GM23338 (cell line): ENCODE measurements at regions not wholly inside any gene's neighbourhood (a gene's known extent, or its start where the extent isn't known, plus 50 kb on each side); places are given as distances from the start of the nearest gene placed in this dataset.

Experiments
- ATAC-seq: fragments of 200-7000 bp; cut with Tn5 transposase; 3 replicates; pipeline ENCODE4 v1.9.1; 2020
- DNase-seq: peaks from one replicate; pipeline ENCODE4 v3.0.0-alpha.2; 2015; ENCODE audit warnings: low spot score
- H2AFZ ChIP-seq: fragments of 200-600 bp; sonication (generic); 2 replicates; pipeline ENCODE4 v1.8.0; 2016; ENCODE audit warnings: antibody characterized with exemption, mild to moderate bottlenecking, moderate library complexity
- H3F3A ChIP-seq: fragments of 200-600 bp; sonication (generic); replicated peaks from 2 replicates; pipeline ENCODE4 v1.8.0; 2017; ENCODE audit warnings: antibody characterized with exemption, mixed run types, low read depth
- H3K27ac ChIP-seq: fragments of 200-600 bp; sonication (generic); 2 replicates; pipeline ENCODE4 v1.6.1; 2016; ENCODE audit warnings: low read depth
- H3K27me3 ChIP-seq: fragments of 200-600 bp; sonication (generic); 2 replicates; pipeline ENCODE4 v1.8.0; 2016; ENCODE audit warnings: mild to moderate bottlenecking, mixed run types, moderate library complexity; ENCODE audit not compliant: insufficient read depth
- H3K36me3 ChIP-seq: fragments of 200-600 bp; sonication (generic); 2 replicates; pipeline ENCODE4 v1.8.0; 2016; ENCODE audit warnings: mild to moderate bottlenecking; ENCODE audit not compliant: insufficient read depth
- H3K4me1 ChIP-seq: fragments of 200-600 bp; sonication (generic); 2 replicates; pipeline ENCODE4 v1.8.0; 2016; ENCODE audit warnings: mild to moderate bottlenecking, moderate library complexity; ENCODE audit not compliant: insufficient read depth
- H3K4me2 ChIP-seq: fragments of 200-600 bp; sonication (generic); 2 replicates; pipeline ENCODE4 v1.7.1; 2017; ENCODE audit warnings: mixed run types
- H3K4me3 ChIP-seq: fragments of 200-600 bp; sonication (generic); 2 replicates; pipeline ENCODE4 v1.6.1; 2016; ENCODE audit warnings: mixed run types
- H3K79me2 ChIP-seq: fragments of 200-600 bp; sonication (generic); replicated peaks from 2 replicates; pipeline ENCODE4 v1.8.0; 2017; ENCODE audit warnings: mild to moderate bottlenecking; ENCODE audit not compliant: insufficient read depth
- H3K9me2 ChIP-seq: fragments of 200-600 bp; sonication (generic); 2 replicates; pipeline ENCODE4 v1.8.0; 2017; ENCODE audit not compliant: insufficient read depth
- H4K20me1 ChIP-seq: fragments of 200-600 bp; sonication (generic); replicated peaks from 2 replicates; pipeline ENCODE4 v1.8.0; 2017; ENCODE audit warnings: mild to moderate bottlenecking; ENCODE audit not compliant: insufficient read depth
- H3K27ac Mint-ChIP-seq: 2 replicates; pipeline ENCODE4 v1.8.0; 2020; ENCODE audit warnings: inconsistent platforms, mild to moderate bottlenecking, moderate library complexity, mixed read lengths
- H3K27me3 Mint-ChIP-seq: 3 replicates; pipeline ENCODE4 v1.8.0; 2022; ENCODE audit warnings: low read depth, mild to moderate bottlenecking, moderate library complexity, mixed read lengths, inconsistent platforms; ENCODE audit not compliant: insufficient read depth, poor library complexity
- H3K36me3 Mint-ChIP-seq: 3 replicates; pipeline ENCODE4 v1.8.0; 2021; ENCODE audit warnings: low read depth, mild to moderate bottlenecking, inconsistent platforms, moderate library complexity, mixed read lengths
- H3K4me1 Mint-ChIP-seq: 3 replicates; pipeline ENCODE4 v1.8.0; 2020; ENCODE audit warnings: mild to moderate bottlenecking, inconsistent platforms, mixed read lengths
- H3K4me3 Mint-ChIP-seq: 3 replicates; pipeline ENCODE4 v1.8.0; 2021; ENCODE audit warnings: moderate library complexity, mild to moderate bottlenecking, inconsistent platforms, mixed read lengths
- H3K9me3 Mint-ChIP-seq: 3 replicates; pipeline ENCODE4 v1.8.0; 2020; ENCODE audit warnings: moderate library complexity, mild to moderate bottlenecking, inconsistent platforms, mixed read lengths
- CREB1 ChIP-seq: fragments of 250-450 bp; sonication (Bioruptor Pico); IDR thresholded peaks from 2 replicates; pipeline ENCODE4 v1.5.0; 2020; ENCODE audit warnings: low read depth, mild to moderate bottlenecking, moderate library complexity
- EZH2phosphoT487 ChIP-seq: fragments of 200-600 bp; sonication (generic); IDR thresholded peaks from one replicate; pipeline ENCODE4 v1.8.1; 2018; ENCODE audit warnings: antibody characterized with exemption; ENCODE audit not compliant: unreplicated experiment
- JUNB ChIP-seq: IDR thresholded peaks from one replicate; pipeline ENCODE4 v1.6.1; 2016; ENCODE audit warnings: antibody characterized with exemption; ENCODE audit not compliant: unreplicated experiment
- NANOG ChIP-seq: IDR thresholded peaks from 2 replicates; pipeline ENCODE4 v1.6.1; 2016; ENCODE audit warnings: antibody characterized with exemption, borderline replicate concordance
- POLR2AphosphoS5 ChIP-seq: IDR thresholded peaks from 2 replicates; pipeline ENCODE4 v1.6.1; 2016; ENCODE audit warnings: antibody characterized with exemption, low read depth
- STAT1 ChIP-seq: IDR thresholded peaks from one replicate; pipeline ENCODE4 v1.6.1; 2016; ENCODE audit warnings: antibody characterized with exemption; ENCODE audit not compliant: unreplicated experiment
- TF ChIP-seq, protein P1 (sequence below): IDR thresholded peaks from 2 replicates; pipeline ENCODE4 v1.6.1; 2016; ENCODE audit warnings: antibody characterized with exemption
- TF ChIP-seq, protein P2 (sequence below), 2 experiments: fragments of 200-600 bp in 1 of 2; sonication (generic) in 1 of 2; conservative IDR thresholded peaks; 2 replicates each; pipeline versions ENCODE4 v1.5.1 to v1.6.1; 2016 to 2017; ENCODE audit warnings: antibody characterized with exemption in 2 of 2, low read depth in 2 of 2, mild to moderate bottlenecking in 2 of 2, moderate library complexity in 1 of 2
- TF ChIP-seq, protein P3 (sequence below): IDR thresholded peaks from one replicate; pipeline ENCODE4 v1.6.1; 2018; ENCODE audit warnings: antibody characterized with exemption; ENCODE audit not compliant: unreplicated experiment

DNA sequence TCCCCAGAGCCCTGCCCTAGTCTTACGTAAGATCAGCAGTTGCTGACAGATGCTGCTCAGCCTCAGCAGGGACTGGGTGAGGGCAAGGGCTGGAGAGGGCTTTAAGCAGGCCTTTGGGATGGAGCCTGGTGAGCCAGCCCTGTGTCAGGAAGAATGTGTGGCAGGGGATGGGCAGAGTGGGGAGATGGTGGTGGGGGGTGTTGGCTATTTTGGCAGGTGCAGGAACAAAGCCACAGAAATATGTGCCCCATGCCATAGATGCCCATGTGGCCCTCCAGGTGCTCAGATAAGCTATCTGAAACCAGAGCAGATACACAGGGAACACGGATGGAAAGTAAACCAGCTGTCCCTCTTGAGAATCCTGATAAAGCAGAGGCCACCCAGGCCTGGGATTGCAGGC is 1325.0 kb downstream of the UQCRFS1 start:
- Histone ChIP-seq H3K4me1 (no peaks in the 10 kb centered on the region), H3K4me2 (no peak overlapping the region), H4K20me1 (no peaks in the 10 kb centered on the region), H3K9me2 (no peaks in the 10 kb centered on the region), H3K4me3 (no peak overlapping the region), H3K27ac (no peak overlapping the region), H3K79me2 (no peaks in the 10 kb centered on the region), H2AFZ (no peak overlapping the region), H3K27me3 (no peaks in the 10 kb centered on the region), H3K36me3 (no peaks in the 10 kb centered on the region), H3F3A (no peaks in the 10 kb centered on the region)
- H3K9me3 Mint-ChIP-seq = peaks cover 98% of the 10 kb centered on the region
- no peak for DNase-seq
- TF ChIP-seq STAT1 = no peak
- TF ChIP-seq, protein P1, sequence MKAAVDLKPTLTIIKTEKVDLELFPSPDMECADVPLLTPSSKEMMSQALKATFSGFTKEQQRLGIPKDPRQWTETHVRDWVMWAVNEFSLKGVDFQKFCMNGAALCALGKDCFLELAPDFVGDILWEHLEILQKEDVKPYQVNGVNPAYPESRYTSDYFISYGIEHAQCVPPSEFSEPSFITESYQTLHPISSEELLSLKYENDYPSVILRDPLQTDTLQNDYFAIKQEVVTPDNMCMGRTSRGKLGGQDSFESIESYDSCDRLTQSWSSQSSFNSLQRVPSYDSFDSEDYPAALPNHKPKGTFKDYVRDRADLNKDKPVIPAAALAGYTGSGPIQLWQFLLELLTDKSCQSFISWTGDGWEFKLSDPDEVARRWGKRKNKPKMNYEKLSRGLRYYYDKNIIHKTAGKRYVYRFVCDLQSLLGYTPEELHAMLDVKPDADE = no peak
- H3K27ac Mint-ChIP-seq = no peak overlapping the region
- H3K4me3 Mint-ChIP-seq = no peak overlapping the region
- H3K4me1 Mint-ChIP-seq = no peaks in the 10 kb centered on the region
- peaks cover 6% of the 10 kb centered on the region for H3K27me3 Mint-ChIP-seq
- no peak for ATAC-seq
- peaks cover 38% of the 10 kb centered on the region for H3K36me3 Mint-ChIP-seq

DNA sequence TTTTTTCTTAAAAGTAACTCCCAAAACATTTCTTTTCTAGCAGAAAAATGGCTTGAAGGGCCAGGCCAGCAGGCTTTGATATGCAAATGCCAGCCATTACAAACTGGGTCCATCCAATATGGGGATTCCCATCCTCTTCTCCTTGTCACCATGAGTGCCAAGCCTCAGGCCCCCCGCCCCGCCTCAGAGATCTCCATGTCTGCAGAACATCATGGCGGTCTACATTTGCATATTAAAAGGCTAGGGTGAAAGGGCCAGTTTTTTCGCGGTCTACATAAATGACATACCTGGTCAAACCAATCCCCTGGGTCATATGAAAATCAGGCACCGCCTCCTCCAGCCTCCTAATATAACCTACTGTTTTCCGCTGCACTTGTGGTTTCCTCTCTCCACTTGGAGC is 1327.6 kb downstream of the UQCRFS1 start:
- no peak for ATAC-seq
- H3K27me3 Mint-ChIP-seq = peaks cover 6% of the 10 kb centered on the region

DNA sequence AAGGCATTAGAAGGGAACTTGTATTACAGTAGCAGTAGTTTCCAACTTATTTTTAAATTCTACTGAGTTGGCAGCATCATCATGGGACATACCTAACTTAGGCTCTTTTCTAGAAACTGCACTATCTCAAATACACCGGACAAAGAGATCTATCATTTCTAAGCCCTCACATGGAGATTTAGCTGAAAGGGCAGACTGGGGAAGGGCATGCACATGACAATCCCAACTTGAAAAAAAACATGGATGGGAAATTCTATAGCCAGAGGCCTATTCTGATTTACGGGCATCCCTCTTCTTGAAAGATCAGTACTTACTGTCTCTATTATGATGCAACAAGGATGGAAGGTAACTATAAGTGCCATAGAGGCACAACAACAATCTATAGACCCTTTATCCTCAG is 1328.6 kb downstream of the UQCRFS1 start:
- no peaks in the 10 kb centered on the region for H3K27me3 ChIP-seq
- no peaks in the 10 kb centered on the region for H3K79me2 ChIP-seq
- H3K27ac ChIP-seq = no peak overlapping the region
- no peaks in the 10 kb centered on the region for H3K4me1 ChIP-seq
- H3K4me3 ChIP-seq = no peak overlapping the region
- H3K27me3 Mint-ChIP-seq = peaks cover 6% of the 10 kb centered on the region
- no peak overlapping the region for H3K4me3 Mint-ChIP-seq
- H3F3A ChIP-seq = no peaks in the 10 kb centered on the region
- H4K20me1 ChIP-seq = no peaks in the 10 kb centered on the region
- no peaks in the 10 kb centered on the region for H3K4me1 Mint-ChIP-seq
- peaks cover 98% of the 10 kb centered on the region for H3K9me3 Mint-ChIP-seq
- H3K4me2 ChIP-seq = no peak overlapping the region
- H2AFZ ChIP-seq = no peak overlapping the region
- no peaks in the 10 kb centered on the region for H3K9me2 ChIP-seq
- H3K27ac Mint-ChIP-seq = no peak overlapping the region
- peaks cover 25% of the 10 kb centered on the region for H3K36me3 Mint-ChIP-seq
- H3K36me3 ChIP-seq = peaks cover 5% of the 10 kb centered on the region; the same call in 1 of the 2 replicates
- DNase-seq (no peak), ATAC-seq (no peak)
- no peak for TF ChIP-seq EZH2phosphoT487
- no peak for TF ChIP-seq JUNB
- TF ChIP-seq, protein P2, sequence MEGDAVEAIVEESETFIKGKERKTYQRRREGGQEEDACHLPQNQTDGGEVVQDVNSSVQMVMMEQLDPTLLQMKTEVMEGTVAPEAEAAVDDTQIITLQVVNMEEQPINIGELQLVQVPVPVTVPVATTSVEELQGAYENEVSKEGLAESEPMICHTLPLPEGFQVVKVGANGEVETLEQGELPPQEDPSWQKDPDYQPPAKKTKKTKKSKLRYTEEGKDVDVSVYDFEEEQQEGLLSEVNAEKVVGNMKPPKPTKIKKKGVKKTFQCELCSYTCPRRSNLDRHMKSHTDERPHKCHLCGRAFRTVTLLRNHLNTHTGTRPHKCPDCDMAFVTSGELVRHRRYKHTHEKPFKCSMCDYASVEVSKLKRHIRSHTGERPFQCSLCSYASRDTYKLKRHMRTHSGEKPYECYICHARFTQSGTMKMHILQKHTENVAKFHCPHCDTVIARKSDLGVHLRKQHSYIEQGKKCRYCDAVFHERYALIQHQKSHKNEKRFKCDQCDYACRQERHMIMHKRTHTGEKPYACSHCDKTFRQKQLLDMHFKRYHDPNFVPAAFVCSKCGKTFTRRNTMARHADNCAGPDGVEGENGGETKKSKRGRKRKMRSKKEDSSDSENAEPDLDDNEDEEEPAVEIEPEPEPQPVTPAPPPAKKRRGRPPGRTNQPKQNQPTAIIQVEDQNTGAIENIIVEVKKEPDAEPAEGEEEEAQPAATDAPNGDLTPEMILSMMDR (conservative IDR thresholded peaks at IDR 0.05; ENCODE audit: low read depth in 2 of 2) = no peak
- no peak for TF ChIP-seq CREB1 (CRISPR knock-in tag)
- TF ChIP-seq, protein P3, sequence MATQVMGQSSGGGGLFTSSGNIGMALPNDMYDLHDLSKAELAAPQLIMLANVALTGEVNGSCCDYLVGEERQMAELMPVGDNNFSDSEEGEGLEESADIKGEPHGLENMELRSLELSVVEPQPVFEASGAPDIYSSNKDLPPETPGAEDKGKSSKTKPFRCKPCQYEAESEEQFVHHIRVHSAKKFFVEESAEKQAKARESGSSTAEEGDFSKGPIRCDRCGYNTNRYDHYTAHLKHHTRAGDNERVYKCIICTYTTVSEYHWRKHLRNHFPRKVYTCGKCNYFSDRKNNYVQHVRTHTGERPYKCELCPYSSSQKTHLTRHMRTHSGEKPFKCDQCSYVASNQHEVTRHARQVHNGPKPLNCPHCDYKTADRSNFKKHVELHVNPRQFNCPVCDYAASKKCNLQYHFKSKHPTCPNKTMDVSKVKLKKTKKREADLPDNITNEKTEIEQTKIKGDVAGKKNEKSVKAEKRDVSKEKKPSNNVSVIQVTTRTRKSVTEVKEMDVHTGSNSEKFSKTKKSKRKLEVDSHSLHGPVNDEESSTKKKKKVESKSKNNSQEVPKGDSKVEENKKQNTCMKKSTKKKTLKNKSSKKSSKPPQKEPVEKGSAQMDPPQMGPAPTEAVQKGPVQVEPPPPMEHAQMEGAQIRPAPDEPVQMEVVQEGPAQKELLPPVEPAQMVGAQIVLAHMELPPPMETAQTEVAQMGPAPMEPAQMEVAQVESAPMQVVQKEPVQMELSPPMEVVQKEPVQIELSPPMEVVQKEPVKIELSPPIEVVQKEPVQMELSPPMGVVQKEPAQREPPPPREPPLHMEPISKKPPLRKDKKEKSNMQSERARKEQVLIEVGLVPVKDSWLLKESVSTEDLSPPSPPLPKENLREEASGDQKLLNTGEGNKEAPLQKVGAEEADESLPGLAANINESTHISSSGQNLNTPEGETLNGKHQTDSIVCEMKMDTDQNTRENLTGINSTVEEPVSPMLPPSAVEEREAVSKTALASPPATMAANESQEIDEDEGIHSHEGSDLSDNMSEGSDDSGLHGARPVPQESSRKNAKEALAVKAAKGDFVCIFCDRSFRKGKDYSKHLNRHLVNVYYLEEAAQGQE = no peak
- no peak for TF ChIP-seq POLR2AphosphoS5
- TF ChIP-seq STAT1 = no peak

More for the DNA sequence above, 1327.6 kb downstream of the UQCRFS1 start:
- no peak overlapping the region for H2AFZ ChIP-seq
- peaks cover 28% of the 10 kb centered on the region for H3K36me3 Mint-ChIP-seq
- no peak overlapping the region for H3K27ac Mint-ChIP-seq
- no peaks in the 10 kb centered on the region for H3K27me3 ChIP-seq
- H3K79me2 ChIP-seq = no peaks in the 10 kb centered on the region
- no peaks in the 10 kb centered on the region for H3K9me2 ChIP-seq
- no peak for DNase-seq
- no peaks in the 10 kb centered on the region for H4K20me1 ChIP-seq
- peaks cover 1% of the 10 kb centered on the region; the same call in 1 of the 2 replicates for H3K36me3 ChIP-seq
- no peak overlapping the region for H3K4me3 ChIP-seq
- no peaks in the 10 kb centered on the region for H3F3A ChIP-seq
- no peak overlapping the region for H3K4me3 Mint-ChIP-seq
- no peaks in the 10 kb centered on the region for H3K4me1 Mint-ChIP-seq
- no peak for TF ChIP-seq NANOG
- no peak for TF ChIP-seq STAT1
- no peak for TF ChIP-seq POLR2AphosphoS5
- peaks cover 98% of the 10 kb centered on the region for H3K9me3 Mint-ChIP-seq
- H3K27ac ChIP-seq = no peak overlapping the region
- no peak overlapping the region for H3K4me2 ChIP-seq
- no peaks in the 10 kb centered on the region for H3K4me1 ChIP-seq
